Colonic mucosa (tissue), 4 donors: ENCODE measurements at regions not wholly inside any gene's neighbourhood (a gene's known extent, or its start where the extent isn't known, plus 50 kb on each side); places are given as distances from the start of the nearest gene placed in this dataset.

ENCODE experiments used
- DNase-seq: peaks from one replicate; pipeline ENCODE4 v3.0.0-alpha.2; 2020
- H3K27ac ChIP-seq: fragments of 200-600 bp; one replicate; pipeline ENCODE4 v1.8.0; 2021
- H3K27me3 ChIP-seq: fragments of 200-600 bp; one replicate; pipeline ENCODE4 v1.8.0; 2021
- H3K36me3 ChIP-seq: fragments of 200-600 bp; one replicate; pipeline ENCODE4 v1.8.0; 2021
- H3K4me1 ChIP-seq: fragments of 200-600 bp; one replicate; pipeline ENCODE4 v1.8.0; 2021; ENCODE audit warnings: mild to moderate bottlenecking
- H3K4me3 ChIP-seq: fragments of 200-600 bp; one replicate; pipeline ENCODE4 v1.8.0; 2021
- H3K9ac ChIP-seq, 2 donors: one replicate each; pipeline ENCODE4 v1.7.0; 2013; ENCODE audit warnings: control low read depth in 2 of 2, low read depth in 2 of 2, low read length in 2 of 2
- H3K9me3 ChIP-seq: fragments of 200-600 bp; one replicate; pipeline ENCODE4 v1.8.0; 2021
- intact Hi-C: fragments of 100-400 bp; cut with DNase I; formaldehyde crosslinking; loops from one replicate; pipeline ENCODE4 v1.14.1; 2022
- TF ChIP-seq, protein P1 (sequence below): fragments of 200-600 bp; IDR thresholded peaks from one replicate; pipeline ENCODE4 v1.8.0; 2022; ENCODE audit warnings: antibody characterized with exemption, mild to moderate bottlenecking
- donor health status: healthy.
- donor health status: DM: no; HTN: no; CAD: no.
- donor health status: DM: no; HTN: no; CAD: no.

DNA sequence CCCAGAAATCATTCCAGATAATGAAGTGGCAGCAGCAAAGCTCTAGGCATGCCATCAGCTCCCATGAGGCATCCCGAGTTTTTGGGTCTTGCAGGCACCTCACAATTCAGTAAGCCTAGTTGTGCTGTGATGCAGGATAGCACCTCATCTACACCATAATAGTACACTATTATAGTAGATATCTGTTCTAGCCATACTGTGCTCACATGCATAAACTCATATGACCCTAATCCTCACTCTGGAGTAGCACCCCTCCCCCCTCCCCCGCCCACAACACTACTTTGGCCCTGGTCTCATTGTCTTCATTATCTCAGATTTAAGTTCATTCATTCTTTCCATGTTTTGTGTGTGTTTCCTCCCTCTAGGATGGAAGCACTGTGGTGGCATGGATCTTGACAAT lies 102.5 kb upstream of the PITX1 start:
- H3K4me1 ChIP-seq = peaks cover 12% of the 10 kb centered on the region
- no peak overlapping the region for H3K27ac ChIP-seq
- intact Hi-C loops = no loop called here
- H3K4me3 ChIP-seq = no peak overlapping the region
- DNase-seq = no peak
- no peaks in the 10 kb centered on the region for H3K9me3 ChIP-seq
- H3K9ac ChIP-seq = peak overlapping the region in 1 of 2 donors; percentile 32
- TF ChIP-seq, protein P1, sequence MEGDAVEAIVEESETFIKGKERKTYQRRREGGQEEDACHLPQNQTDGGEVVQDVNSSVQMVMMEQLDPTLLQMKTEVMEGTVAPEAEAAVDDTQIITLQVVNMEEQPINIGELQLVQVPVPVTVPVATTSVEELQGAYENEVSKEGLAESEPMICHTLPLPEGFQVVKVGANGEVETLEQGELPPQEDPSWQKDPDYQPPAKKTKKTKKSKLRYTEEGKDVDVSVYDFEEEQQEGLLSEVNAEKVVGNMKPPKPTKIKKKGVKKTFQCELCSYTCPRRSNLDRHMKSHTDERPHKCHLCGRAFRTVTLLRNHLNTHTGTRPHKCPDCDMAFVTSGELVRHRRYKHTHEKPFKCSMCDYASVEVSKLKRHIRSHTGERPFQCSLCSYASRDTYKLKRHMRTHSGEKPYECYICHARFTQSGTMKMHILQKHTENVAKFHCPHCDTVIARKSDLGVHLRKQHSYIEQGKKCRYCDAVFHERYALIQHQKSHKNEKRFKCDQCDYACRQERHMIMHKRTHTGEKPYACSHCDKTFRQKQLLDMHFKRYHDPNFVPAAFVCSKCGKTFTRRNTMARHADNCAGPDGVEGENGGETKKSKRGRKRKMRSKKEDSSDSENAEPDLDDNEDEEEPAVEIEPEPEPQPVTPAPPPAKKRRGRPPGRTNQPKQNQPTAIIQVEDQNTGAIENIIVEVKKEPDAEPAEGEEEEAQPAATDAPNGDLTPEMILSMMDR = no peak
- no peaks in the 10 kb centered on the region for H3K27me3 ChIP-seq
- H3K36me3 ChIP-seq = no peaks in the 10 kb centered on the region

DNA sequence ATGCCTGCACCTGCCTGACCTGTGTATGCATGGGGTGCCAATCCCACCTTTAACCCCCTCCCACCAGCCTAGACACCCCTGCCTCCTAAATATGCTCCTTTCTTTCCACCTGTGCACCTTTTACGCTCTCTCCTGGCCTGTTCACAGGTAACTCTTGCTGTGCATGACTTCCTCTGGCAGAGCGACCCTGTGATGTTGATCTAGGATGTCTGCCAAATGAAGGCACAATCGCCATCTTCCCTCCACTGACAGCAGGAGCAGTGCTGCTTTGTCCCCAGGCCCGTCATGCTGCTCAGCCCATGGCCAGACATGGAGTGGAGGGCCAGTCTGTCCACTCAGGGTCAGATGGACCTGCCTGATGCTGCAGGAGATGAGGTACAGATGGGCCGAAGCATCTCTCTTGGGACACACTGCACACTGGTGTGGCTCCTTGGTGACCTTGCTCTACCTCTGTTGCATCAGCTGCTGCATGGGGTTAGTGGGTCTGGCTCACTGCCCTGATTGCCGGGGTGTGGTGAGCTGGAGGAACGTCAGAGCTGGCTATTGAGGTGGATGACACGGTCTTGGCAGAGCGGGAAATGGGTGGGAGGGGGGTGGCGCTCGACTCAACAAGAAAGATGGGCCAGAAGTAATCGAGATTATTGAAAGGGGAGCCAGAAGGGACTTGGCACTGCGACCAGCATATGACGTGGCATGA lies 101.7 kb upstream of the PITX1 start:
- Histone ChIP-seq H3K27me3 (no peaks in the 10 kb centered on the region), H3K36me3 (no peaks in the 10 kb centered on the region), H3K9me3 (no peaks in the 10 kb centered on the region), H3K4me3 (no peak overlapping the region), H3K9ac (peak overlapping the region in 1 of 2 donors; percentile 59), H3K27ac (peak overlapping the region; percentile 70), H3K4me1 (peaks cover 12% of the 10 kb centered on the region)
- TF ChIP-seq, protein P1 = no peak
- peak; percentile 92 for DNase-seq
- intact Hi-C loops = no loop called here

DNA sequence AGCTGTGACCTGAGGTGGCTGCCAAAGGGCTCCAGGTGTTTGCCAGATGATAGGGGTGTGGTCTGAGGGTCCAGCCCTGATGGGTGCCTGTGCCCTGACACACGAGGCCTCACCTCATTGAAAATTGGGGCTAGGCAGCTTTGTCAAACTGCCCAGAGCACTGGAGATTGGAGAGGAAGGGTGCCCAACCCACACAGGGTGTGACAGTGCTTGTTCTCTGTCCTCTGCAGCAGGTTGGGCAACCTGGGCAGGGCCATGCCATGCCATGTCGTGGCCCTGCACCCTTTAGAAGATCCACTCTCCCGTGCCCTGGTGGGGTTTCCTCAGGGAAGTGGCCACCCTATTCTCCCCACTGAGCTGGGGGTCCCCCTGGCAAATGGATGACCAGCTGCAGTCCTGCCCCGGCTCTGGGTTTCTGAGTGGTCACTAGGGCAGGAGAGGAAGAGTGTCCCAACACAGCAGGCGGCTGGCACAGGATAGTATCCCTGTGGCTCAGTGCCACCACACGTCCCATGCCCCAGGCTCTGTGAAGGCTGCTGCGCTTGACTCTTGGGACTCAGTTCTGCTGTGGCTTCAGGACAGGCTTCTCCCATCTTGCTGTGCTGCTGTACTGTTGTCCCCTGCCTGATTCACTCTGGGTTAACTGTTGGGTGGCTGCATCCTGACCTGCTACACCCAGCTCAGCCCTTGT lies 100.8 kb upstream of the PITX1 start:
- Histone ChIP-seq H3K27me3 (no peaks in the 10 kb centered on the region), H3K9me3 (no peaks in the 10 kb centered on the region), H3K27ac (peak overlapping the region; percentile 70), H3K4me1 (peaks cover 12% of the 10 kb centered on the region), H3K9ac (peak overlapping the region in 1 of 2 donors; percentile 59), H3K4me3 (no peak overlapping the region), H3K36me3 (no peaks in the 10 kb centered on the region)
- TF ChIP-seq, protein P1 = no peak
- intact Hi-C loops = no loop called here
- DNase-seq = peak; percentile 63

DNA sequence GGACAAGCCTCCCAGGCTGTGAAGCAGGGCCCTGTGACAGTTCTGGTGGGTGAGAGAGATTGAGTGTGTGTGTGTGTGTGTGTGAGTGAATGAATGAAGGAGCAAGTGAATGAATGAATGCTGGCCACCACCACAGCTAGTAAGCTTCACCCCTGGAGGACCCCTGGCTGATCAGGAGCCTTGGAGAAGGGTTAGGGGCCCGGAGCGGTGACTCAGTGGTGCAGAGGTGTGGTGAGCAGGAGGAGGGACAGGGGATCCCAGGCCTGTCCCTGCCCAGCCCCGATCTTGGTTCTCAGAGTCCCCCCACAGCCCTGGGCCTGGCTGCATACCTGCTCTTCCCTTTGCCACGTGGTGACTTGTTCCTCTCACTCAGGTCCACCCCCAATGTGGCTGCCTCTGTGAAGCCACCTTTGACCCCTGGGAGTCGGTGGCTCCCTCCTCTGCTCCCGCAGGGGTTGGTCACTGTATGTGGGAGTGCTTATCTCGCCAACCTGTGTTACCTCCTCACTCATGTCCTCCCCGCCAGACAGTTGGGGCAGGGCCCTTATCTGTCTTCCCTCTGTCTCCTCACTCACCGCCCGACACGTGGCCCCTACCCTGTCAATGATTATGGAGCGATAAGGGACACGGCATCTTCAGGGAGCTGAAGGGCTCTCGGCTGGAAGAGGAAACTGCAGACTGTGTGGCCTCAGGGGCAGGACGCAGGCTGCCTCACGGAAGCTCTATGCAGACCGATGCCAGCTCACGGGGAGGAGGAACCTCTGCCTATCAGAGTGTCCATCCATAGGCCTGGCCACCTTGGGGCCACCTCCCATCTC lies 99.9 kb upstream of the PITX1 start:
- TF ChIP-seq, protein P1 = no peak

DNA sequence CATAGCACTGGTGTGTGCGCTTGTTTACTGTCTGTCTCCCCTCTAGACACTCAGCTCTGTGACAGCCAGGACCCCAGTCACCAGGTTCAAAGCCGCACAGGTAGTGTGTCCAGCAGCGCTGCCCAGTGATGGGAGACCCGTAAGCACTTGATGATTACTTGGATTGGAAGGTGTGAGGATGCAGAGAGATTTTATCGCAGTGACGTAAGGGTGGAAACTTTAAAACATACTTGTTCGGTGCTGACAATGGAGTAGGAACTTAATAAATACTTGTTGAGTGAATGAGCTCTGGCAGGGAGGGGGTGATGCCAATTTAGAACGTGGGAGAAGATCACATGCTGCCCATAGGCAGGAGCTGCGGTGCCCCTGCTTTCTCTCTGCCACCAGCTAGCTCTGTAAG lies 99.2 kb upstream of the PITX1 start:
- Histone ChIP-seq H3K9ac (peak overlapping the region in 1 of 2 donors; percentile 36), H3K4me1 (peaks cover 12% of the 10 kb centered on the region)
- intact Hi-C loops = no loop called here

More for the DNA sequence above, 99.9 kb upstream of the PITX1 start:
- Histone ChIP-seq H3K36me3 (no peaks in the 10 kb centered on the region), H3K27ac (peak overlapping the region; percentile 70), H3K4me3 (no peak overlapping the region), H3K9ac (peak overlapping the region in 1 of 2 donors; percentile 59), H3K9me3 (no peaks in the 10 kb centered on the region), H3K27me3 (no peaks in the 10 kb centered on the region), H3K4me1 (peaks cover 12% of the 10 kb centered on the region)
- intact Hi-C loops = no loop called here
- peak; percentile 93 for DNase-seq

More for the DNA sequence above, 99.2 kb upstream of the PITX1 start:
- TF ChIP-seq, protein P1 = no peak
- Histone ChIP-seq H3K27me3 (no peaks in the 10 kb centered on the region), H3K4me3 (no peak overlapping the region), H3K9me3 (no peaks in the 10 kb centered on the region), H3K36me3 (no peaks in the 10 kb centered on the region), H3K27ac (no peak overlapping the region)
- no peak for DNase-seq
